Keratinocyte (primary cell): ENCODE measurements at regions not wholly inside any gene's neighbourhood (a gene's known extent, or its start where the extent isn't known, plus 50 kb on each side); places are given as distances from the start of the nearest gene placed in this dataset.

ENCODE experiments used
- DNase-seq: peaks from one replicate; pipeline ENCODE4 v3.0.0-alpha.2; 2011; ENCODE audit warnings: low read depth, missing footprints, low spot score
- FAIRE-seq: peaks from 2 replicates; lab custom pipeline; 2011; peaks lifted over from hg19 to GRCh38; lab: Jason Lieb, UNC
- H2AFZ ChIP-seq: 2 replicates; pipeline ENCODE4 v1.6.0; 2012; ENCODE audit warnings: low read length, control low read depth, inconsistent platforms; ENCODE audit not compliant: control insufficient read depth
- H3K27ac ChIP-seq: 2 replicates; pipeline ENCODE4 v1.5.1; 2011; ENCODE audit warnings: low read length; ENCODE audit not compliant: control insufficient read depth, insufficient read depth
- H3K27me3 ChIP-seq: 3 replicates; pipeline ENCODE4 v1.6.0; 2011; ENCODE audit warnings: low read length; ENCODE audit not compliant: control insufficient read depth, insufficient read depth; ENCODE audit errors: extremely low read depth
- H3K36me3 ChIP-seq, 2 experiments: 2 replicates in 1 of 2; 3 replicates in 1 of 2; pipeline ENCODE4 v1.5.1; 2011; ENCODE audit warnings: low read length in 2 of 2, mild to moderate bottlenecking in 1 of 2; ENCODE audit not compliant: control insufficient read depth in 2 of 2, insufficient read depth in 2 of 2; ENCODE audit errors: extremely low read depth in 1 of 2
- H3K4me1 ChIP-seq: 3 replicates; pipeline ENCODE4 v1.5.1; 2011; ENCODE audit warnings: low read length; ENCODE audit not compliant: control insufficient read depth, insufficient read depth; ENCODE audit errors: extremely low read depth
- H3K4me2 ChIP-seq: 3 replicates; pipeline ENCODE4 v1.6.0; 2011; ENCODE audit warnings: low read depth, low read length; ENCODE audit not compliant: control insufficient read depth, insufficient read depth; ENCODE audit errors: extremely low read depth
- H3K4me3 ChIP-seq, 3 experiments: fragments of 200-600 bp in 1 of 3; sonication (generic) in 1 of 3; 2 replicates in 2 of 3; 3 replicates in 1 of 3; pipeline ENCODE4 v1.5.1; 2011 to 2016; ENCODE audit warnings: low read length in 3 of 3, mild to moderate bottlenecking in 3 of 3, control low read depth in 2 of 3, inconsistent platforms in 1 of 3, low read depth in 1 of 3, mixed read lengths in 1 of 3, mixed run types in 1 of 3, moderate library complexity in 1 of 3; ENCODE audit not compliant: control insufficient read depth in 2 of 3, insufficient read depth in 2 of 3; ENCODE audit errors: extremely low read depth in 1 of 3
- H3K79me2 ChIP-seq: 2 replicates; pipeline ENCODE4 v1.6.0; 2012; ENCODE audit warnings: low read length; ENCODE audit not compliant: control insufficient read depth, insufficient read depth
- H3K9ac ChIP-seq: 3 replicates; pipeline ENCODE4 v1.6.0; 2011; ENCODE audit warnings: low read length; ENCODE audit not compliant: control insufficient read depth, insufficient read depth; ENCODE audit errors: extremely low read depth
- H3K9me1 ChIP-seq: 3 replicates; pipeline ENCODE4 v1.6.0; 2011; ENCODE audit warnings: low read length; ENCODE audit not compliant: control insufficient read depth, insufficient read depth; ENCODE audit errors: extremely low read depth
- H3K9me3 ChIP-seq: 2 replicates; pipeline ENCODE4 v1.5.1; 2012; ENCODE audit warnings: low read depth, low read length; ENCODE audit not compliant: control insufficient read depth
- H4K20me1 ChIP-seq: 3 replicates; pipeline ENCODE4 v1.6.0; 2011; ENCODE audit warnings: low read length; ENCODE audit not compliant: control insufficient read depth, insufficient read depth; ENCODE audit errors: extremely low read depth
- EZH2 ChIP-seq: IDR thresholded peaks from one replicate; pipeline ENCODE4 v1.6.1; 2012; ENCODE audit warnings: inconsistent platforms, mild to moderate bottlenecking, low read length, moderate library complexity
- dilution Hi-C: fragments of 300-500 bp; cut with MboI; formaldehyde crosslinking; loops from one replicate; pipeline ENCODE4 v1.7.0; 2020; ENCODE audit warnings: low sequenced_read_pairs; ENCODE audit not compliant: extremely low pct_ligation_motif_present
- TF ChIP-seq, protein P1 (sequence below), 3 experiments: IDR thresholded peaks in 1 of 3; conservative IDR thresholded peaks in 1 of 3; optimal IDR thresholded peaks in 1 of 3; 2 replicates in 2 of 3; 3 replicates in 1 of 3; pipeline versions ENCODE3 to v1.5.1; 2011; ENCODE audit warnings: low read length in 3 of 3, mild to moderate bottlenecking in 3 of 3, moderate library complexity in 2 of 3, control low read depth in 1 of 3, inconsistent platforms in 1 of 3; ENCODE audit not compliant: insufficient read depth in 2 of 3; ENCODE audit errors: extremely low read depth in 1 of 3

DNA sequence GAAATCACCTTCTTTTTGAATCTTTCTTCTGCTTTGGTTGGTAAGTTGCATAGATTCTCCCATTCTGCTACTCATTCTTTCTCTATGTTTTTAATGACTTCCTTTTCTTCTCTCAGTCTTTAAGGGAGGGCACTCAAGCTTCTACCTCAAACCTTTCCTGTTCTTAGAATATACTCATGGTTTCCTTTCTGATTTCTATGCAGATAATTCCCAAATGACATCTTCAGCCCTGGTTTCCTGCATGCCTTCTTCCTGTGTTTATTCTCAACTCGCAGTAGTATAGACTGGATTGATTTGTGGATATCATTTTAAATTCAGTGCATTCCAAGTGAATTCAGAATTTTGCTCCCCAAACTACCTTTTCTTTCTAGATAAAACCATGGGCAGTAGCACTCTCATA is 803.6 kb downstream of the METTL15 start:
- Histone ChIP-seq H3K36me3 (no peaks in the 10 kb centered on the region), H3K4me1 (no peaks in the 10 kb centered on the region), H3K9ac (no peak overlapping the region), H3K79me2 (no peaks in the 10 kb centered on the region), H3K9me3 (no peaks in the 10 kb centered on the region), H4K20me1 (no peaks in the 10 kb centered on the region), H3K9me1 (no peaks in the 10 kb centered on the region), H3K27me3 (no peaks in the 10 kb centered on the region), H3K4me3 (no peak overlapping the region), H3K27ac (no peak overlapping the region), H2AFZ (no peak overlapping the region), H3K4me2 (no peak overlapping the region)
- no peak for FAIRE-seq
- TF ChIP-seq, protein P1, sequence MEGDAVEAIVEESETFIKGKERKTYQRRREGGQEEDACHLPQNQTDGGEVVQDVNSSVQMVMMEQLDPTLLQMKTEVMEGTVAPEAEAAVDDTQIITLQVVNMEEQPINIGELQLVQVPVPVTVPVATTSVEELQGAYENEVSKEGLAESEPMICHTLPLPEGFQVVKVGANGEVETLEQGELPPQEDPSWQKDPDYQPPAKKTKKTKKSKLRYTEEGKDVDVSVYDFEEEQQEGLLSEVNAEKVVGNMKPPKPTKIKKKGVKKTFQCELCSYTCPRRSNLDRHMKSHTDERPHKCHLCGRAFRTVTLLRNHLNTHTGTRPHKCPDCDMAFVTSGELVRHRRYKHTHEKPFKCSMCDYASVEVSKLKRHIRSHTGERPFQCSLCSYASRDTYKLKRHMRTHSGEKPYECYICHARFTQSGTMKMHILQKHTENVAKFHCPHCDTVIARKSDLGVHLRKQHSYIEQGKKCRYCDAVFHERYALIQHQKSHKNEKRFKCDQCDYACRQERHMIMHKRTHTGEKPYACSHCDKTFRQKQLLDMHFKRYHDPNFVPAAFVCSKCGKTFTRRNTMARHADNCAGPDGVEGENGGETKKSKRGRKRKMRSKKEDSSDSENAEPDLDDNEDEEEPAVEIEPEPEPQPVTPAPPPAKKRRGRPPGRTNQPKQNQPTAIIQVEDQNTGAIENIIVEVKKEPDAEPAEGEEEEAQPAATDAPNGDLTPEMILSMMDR (optimal IDR thresholded peaks at IDR 0.05 in 1 of 3, IDR thresholded peaks at IDR 0.05 in 1 of 3, conservative IDR thresholded peaks at IDR 0.05 in 1 of 3; ENCODE audit: extremely low read depth in 1 of 3, insufficient read depth in 2 of 3, low read length in 3 of 3), result no peak
- no peak for TF ChIP-seq EZH2
- DNase-seq, result no peak
- dilution Hi-C loops, result no loop called here

DNA sequence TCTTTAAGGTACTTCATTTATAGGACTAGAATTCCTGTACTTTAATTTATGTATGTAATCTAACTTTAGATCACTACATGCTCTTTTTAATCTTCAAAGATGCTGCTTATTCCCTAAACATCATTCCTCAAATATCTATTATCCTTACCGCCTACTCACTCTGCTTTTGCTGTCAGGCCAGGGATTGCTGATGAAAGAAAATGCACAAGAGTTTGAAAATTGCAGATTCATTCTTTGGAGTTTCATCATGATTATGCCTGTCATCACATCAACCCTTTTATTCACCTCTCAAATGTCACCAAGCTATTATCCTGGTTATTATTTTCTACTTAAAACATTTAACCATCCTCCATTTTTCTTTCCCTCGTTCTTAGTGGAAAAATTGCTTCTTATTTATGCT is 802.7 kb downstream of the METTL15 start:
- Histone ChIP-seq H3K36me3 (no peaks in the 10 kb centered on the region), H3K4me2 (no peak overlapping the region), H3K9me3 (no peaks in the 10 kb centered on the region), H3K9ac (no peak overlapping the region), H4K20me1 (no peaks in the 10 kb centered on the region), H3K27ac (no peak overlapping the region), H3K4me1 (no peaks in the 10 kb centered on the region), H3K79me2 (no peaks in the 10 kb centered on the region), H3K9me1 (no peaks in the 10 kb centered on the region), H2AFZ (no peak overlapping the region), H3K27me3 (no peaks in the 10 kb centered on the region), H3K4me3 (no peak overlapping the region)
- dilution Hi-C loops, result no loop called here
- no peak for DNase-seq
- TF ChIP-seq, protein P1 (optimal IDR thresholded peaks at IDR 0.05 in 1 of 3, IDR thresholded peaks at IDR 0.05 in 1 of 3, conservative IDR thresholded peaks at IDR 0.05 in 1 of 3; ENCODE audit: extremely low read depth in 1 of 3, insufficient read depth in 2 of 3, low read length in 3 of 3), result no peak
- no peak for TF ChIP-seq EZH2
- FAIRE-seq, result no peak
